ENCODE measurements at regions not wholly inside any gene's neighbourhood (a gene's known extent, or its start where the extent isn't known, plus 50 kb on each side); places are given as distances from the start of the nearest gene placed in this dataset.
A peak's percentile ranks its signal among the peaks of the same experiment; 100 is the strongest.
"Not testable (repeated sequence)": the region's sequence is repeated elsewhere in the genome, so short reads cannot be mapped to it uniquely, and the experiment has no call there.

DNA sequence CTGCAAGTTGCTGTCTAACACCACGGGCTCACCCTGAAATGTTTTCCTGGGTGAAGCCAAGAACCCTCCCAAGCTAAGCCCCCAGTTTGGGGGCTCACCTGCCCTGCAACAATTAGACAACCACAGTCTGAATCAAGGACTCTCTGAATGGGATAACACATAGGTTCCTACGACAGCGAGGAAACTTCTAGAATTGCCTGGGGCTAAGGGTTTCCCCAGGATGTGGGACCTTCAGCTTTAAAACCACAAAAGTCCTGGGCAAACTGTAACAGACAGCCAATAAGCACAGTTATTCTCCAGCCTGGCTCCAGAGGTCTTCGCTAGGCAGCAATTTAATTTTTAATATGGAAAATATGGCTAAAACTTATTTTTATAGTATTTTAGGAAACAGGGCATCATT is 162.6 kb downstream of the PRKX start:
- no peak for DNase-seq

DNA sequence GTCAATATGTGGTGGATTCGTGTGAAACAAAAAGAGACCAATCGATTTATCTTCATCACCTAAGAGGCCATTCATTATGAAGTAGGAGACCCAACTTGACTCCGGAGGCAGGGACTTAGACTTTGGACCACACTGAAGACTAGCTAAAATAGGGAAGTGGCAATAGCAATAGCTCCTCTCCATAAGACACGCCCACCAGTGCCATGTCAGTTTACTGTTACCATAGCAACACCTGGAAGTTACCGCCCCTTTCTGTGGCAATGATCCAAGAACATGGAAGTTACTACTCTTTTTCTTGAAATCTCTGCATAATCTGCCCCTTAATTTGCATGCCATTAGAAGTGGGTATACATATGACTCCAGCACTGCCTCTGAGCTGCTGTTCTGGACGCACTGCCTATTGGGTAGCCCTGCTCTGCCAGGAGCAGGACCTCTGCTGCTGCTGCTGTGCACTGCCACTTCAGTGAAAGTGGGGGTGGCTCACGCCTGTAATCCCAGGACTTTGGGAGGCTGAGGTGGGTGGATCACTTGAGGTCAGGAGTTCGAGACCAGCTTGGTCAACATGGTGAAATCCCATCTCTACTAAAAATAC is 163.2 kb downstream of the PRKX start:
- no peak for DNase-seq

DNA sequence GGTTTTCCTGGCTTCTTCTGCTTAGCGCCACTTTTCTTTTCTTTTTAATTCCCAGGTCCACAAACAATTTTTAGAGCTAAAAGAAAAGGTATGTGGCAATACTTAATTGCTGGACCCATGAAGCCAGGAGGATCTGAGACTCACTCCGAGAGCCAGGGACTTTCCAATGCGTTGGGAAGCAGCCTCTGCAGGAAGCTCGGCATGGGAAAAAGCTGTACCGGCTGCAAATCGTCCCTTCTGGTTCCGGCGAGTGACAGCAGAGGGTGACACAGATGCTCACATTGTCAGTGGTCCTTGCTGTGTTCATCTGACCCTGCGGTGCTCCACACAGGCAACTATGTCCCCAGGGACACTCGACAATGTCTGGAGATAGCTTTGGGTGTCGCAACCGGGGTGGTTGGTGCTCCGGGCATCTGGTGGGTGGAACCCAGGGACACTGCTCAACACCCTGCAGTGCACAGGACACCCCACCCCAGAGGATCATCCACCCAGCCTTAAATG is 164.0 kb downstream of the PRKX start:
- no peak for DNase-seq

DNA sequence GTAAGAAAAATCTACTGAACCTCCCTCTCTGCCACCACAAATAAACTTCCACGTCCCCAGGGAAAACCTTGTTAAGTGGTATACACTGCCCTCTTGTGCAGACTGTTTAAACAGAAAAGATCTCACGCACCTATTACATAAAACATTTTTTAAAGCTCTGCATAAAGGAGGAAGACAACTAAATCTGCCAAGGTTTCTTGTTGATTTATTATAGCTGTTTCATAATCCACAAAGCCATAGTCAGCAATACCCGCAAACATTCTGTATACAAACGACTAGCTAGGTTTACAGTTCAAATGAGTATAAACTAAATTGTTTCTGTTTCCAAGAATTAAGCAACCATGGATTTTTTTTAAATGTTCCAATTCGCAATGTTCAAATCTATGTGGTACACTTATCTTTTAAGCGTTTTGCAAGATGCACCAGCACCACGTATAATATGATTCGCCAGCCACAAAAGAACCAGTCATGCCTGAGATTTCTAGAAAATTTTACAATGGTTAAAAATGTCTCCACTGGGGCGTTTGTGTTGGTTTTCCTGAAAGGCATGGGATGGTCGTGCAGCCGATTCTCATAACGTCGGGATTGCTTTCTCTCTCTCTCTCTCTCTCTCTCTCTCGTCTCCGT is 164.6 kb downstream of the PRKX start:
- DNase-seq = no peak

DNA sequence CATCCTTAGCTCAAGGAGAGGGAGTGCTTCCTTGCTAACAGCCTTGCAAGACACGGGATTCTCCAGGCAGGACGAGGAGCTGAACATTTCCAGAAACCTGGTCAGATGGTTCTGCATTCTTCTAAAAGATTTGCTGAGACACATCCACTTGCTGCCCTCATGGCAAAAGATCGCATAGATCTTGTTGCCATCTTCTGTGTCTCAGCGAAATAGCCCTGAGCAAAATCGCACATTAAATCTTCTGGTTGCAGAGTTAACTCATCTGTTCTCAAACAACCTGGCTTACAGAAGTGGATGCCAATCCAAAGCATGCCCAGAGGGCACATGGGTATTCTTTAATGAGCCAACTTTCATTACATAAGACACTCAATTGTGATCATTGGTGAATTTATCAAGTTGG is 167.5 kb downstream of the PRKX start:
- no peak for DNase-seq

DNA sequence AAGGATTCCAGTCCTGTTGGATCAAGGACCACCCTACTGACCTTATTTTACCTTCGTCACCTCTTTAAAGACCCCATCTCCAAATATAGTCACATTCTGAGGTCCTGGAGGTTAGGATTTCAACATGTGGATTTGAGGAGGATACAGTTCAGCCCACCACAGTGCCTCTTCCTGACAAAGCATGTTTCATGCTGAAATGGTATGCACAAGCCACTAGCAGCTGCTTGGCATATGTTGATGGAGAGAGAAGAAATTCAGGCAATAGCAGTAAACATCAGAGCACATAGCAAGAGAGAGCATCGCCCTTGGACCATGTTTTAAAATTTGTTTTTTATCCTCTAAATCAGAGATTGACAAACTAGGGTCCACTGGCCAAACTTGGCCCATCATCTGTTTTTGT is 172.1 kb downstream of the PRKX start:
- DNase-seq = no peak

DNA sequence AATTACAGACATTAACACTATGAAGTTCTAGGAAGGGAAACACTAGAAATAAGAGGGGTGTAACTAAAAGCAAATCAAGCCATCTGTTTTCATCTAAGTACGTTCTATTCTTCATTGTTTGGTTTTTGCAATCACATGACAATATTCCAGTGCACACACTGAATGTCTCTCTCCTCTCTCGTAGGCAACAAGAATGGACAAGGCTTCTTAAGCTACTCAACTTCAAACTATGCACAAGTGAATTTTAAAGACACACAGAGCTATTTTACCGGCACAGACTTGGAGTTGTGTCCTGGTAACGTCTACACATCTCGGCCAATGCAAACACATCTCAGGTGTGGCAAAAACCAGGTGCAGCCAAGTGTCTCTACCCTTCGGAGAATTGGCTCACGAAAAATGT is 173.3 kb downstream of the PRKX start:
- no peak for DNase-seq

DNA sequence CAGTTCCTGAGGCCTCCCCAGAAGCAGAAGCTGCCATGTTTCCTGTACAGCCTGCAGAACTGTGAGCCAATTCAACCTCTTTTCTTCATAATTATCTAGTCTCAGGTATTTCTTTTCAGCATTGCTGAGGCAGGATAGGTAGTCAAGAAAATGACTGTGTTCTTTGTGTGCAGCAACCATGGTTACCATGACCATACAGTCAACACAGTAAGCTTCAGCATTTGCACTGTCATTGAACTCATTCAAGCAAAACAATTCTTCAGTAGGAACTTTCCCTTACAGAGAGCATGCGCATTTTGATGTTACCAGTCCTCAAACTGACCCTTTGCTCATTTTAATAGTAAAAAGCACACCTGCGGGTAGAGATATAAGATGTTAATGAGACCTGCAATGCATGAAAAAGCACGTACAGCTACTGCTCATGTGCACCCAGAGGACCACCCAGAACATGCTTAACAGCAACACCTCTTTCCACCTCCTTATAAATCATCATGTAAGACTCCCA is 180.8 kb downstream of the PRKX start:
- no peak for DNase-seq

DNA sequence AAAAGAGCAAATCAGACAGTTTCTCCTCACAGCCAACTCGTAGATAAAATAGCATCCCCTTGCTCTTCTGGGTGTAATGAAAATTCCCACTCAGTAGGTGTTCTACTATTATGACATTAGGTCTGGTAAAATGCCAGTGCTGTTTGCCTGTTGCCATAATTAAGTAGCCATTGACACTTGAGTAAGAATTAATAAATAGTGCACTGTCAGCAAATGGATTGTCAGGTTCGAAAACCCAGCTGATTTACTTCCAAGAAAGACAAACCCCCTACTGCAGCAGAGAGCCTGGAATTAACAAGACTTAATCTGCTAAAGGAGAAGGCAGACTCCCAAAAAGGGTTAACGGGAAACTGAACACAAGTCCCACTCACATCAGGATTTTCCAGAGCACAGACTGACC is 182.0 kb downstream of the PRKX start:
- DNase-seq = not testable (repeated sequence)

DNA sequence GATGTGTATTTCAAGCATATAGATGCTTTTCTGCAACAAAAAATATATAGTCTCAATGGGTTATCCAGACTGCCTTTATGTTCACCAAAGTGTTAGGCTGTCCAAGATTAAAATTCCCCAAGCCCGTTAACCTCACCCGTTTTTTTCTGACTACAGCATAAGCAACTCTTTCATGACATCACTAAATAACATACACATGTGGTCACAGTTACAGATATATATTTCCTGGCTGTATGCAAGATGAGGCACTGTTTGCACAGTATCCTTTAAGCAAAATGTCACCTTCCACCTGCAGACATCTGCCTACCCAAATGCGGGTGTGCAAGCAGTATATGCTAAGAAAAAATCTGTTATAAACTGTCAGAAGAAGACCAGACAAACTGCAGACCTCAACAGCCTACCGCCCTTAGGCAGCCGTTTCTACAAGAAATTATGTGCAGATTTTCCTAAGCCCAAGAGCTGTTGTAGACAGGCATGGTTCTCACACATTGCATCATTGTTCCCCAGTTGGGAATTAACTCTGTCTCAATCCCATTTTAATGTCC is 183.1 kb upstream of the MXRA5 start:
- DNase-seq = no peak

DNA sequence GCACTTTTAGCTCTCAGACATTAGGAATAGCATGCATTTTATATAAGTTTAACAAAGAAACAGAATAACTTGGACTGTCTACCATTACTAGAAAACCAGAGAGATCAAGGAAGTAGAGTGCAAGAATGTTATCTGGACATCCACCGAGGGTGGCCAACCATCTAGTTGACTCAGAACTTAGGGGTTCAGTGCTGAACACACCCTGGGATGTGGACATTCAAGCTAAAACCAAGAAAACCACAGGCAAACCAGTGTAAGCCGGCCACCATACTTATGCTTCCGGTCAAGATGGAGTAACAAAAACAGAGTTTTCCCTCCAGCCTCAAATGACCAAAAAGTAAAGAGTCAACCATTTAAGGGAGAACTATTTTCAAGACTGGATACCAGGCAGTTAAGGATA is 181.4 kb upstream of the MXRA5 start:
- no peak for DNase-seq

DNA sequence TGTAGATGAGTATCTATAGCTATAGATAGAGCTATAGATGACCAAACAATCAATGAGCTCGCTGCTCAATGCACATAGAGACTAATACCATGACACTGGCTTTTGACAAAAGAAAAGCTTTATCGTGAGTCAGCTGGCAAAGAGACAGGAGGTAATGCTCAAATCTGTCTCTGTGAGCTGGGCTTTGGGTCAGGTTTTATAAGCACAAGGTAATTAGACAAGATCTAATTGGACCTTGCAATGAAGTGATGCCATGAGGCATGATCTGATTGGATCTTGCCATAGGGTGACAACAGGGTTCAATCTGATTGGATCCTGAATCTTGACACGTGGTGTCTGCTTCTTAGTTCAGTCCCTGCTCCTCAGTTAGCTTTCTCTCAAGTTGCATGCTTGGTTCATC is 180.7 kb upstream of the MXRA5 start:
- DNase-seq = no peak

DNA sequence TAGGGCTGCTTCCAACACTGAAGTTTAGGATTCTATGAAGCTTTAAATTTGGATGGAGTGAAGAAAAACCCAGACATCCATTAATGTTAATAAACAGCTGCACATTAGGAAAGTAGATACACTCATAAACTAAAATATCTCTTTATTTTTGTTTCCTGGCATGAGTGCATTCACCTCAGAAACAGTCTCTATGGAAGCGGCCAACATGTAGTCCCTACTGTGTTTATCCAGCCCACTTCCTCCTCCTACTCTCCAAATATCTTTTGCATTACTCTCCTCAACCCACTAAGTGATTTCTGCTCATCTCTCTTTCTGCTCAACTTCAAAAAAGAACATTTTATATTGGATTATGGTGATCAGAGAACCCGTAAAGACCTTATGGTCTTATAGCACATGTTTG is 180.3 kb upstream of the MXRA5 start:
- DNase-seq = no peak

DNA sequence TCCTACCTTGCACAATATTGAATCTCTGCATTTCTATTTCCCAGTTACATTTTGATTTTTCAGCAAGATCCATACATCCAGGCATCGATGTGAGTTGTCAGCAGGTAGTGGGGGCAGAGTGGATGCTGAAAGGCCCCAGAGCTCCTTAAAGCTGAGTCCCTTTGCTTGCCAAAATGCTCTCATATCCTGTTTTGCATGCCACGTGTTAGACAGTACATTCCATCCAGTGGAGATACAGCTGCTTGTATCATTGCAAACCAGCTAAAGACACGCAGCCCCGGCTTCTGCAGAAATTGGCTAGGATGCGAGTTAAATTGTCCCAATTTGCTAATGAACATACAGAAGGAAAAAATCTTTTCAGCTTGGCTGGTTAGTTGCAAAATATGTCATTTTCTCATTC is 179.6 kb upstream of the MXRA5 start:
- DNase-seq = no peak

DNA sequence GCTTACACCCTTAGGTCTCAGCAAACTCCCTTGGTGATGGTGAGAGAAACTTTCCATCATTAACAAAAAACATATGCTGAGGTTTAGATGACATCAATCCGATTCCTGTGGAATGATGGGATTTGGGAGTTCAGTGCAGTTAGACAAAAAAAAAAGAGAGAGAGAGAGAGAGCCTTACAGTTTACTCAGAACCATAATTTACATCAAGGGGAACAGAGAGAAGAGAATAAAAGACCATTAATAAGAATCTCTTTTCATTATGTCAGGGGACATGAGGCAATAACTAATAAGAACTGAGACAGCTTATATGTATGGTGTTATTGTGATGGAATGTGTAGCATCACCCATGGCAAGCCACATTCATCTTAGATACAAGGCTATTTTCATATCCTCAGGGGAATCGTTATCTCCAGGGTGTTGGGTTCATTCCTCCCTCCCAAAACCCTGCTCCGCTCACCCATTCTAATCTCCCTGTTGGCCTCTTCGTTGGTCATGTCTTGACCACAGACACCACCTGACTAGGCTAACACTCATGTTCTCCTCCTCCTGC is 175.7 kb upstream of the MXRA5 start:
- DNase-seq = no peak

DNA sequence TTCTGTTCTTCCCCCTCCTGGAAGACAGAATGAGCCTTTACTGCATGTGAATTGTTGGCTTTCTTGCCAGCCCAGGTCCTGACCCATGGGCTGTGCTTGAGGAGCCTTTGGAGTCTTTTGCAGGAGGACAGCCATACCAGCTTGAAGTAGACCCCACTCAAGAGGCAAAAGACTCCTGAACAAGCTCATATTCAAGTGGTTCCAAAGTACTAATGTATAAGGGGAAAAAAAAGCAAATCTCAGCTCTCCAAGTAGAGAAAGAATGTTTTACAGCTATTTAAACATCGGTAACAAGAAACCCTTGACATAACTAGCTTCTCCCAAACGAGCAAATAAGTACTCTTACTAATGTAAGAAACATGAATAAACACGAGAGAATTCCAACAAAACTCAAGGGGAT is 174.9 kb upstream of the MXRA5 start:
- no peak for DNase-seq

DNA sequence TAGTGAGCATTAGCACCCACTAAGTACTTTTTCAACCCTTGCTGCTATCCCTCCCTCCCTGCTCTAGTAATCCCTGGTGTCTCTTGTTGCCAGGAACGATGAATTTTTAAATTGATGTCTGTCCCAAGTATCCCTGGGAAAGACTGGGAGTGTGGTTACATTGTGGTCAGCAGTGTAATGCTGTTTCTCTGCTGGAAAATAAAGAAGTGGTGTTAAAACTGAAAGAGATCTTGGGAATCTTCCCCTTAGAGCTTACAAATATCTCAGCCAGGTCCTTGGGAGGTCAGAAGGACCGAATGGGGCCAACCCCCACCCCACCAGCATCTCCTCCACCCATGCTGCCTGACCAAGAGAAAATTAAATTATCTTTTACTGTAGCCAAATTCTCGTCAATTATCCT is 174.5 kb upstream of the MXRA5 start:
- DNase-seq = no peak

DNA sequence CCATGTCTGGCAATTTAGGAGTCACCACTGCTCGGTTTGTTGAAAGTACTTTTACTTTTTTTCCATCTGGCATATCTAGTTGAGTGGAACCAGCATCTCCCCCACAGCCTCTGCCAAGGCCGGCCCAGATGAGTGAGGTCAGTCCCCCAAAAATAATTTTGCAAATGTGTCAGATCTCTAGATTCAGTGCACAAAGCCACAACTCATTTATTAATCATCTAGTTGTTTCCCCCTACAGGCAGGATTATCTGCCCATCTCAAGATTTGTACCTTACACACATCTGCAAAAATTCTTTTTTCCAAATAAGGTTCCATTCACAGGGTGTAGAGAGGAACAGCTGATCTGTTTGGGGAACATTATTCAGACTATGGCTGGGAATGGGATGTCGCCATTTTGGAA is 174.0 kb upstream of the MXRA5 start:
- DNase-seq = no peak

DNA sequence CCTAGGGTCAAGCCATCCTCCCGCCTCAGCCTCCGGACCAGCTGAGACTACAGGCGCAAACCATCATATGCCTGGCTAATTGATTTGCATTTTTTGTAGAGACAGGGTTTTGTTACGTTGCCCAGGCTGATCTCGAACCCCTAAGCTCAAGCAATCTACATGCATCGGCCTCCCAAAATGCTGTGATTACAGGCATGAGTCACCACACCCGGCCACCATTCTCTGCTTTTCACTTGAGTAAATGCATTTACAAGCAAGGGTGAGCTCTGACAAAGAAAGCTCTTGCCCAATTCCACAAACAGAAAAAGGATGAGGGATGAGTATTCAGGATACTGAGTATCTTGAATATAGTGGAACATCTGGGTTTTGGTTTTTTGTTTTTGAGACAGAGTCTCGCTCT is 172.9 kb upstream of the MXRA5 start:
- DNase-seq = not testable (repeated sequence)

DNA sequence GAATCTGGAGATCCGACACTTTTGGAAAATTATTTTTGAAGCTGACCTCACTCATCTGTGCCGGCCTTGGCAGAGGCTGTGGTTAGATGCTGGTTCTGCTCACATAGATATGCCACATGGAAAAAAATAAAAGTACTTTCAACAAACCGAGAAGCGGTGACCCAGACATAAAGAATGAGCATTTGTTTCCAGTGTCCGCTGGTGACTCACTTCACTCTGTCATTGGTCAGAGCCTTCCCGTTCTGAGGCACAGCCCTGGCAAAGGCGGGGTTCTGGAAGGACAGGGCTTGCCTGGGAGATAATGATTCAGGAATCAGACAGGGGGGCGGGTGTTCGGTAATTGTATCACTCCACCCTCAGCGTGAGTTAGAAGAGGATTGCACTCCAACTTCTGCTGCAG is 172.4 kb upstream of the MXRA5 start:
- no peak for DNase-seq

DNA sequence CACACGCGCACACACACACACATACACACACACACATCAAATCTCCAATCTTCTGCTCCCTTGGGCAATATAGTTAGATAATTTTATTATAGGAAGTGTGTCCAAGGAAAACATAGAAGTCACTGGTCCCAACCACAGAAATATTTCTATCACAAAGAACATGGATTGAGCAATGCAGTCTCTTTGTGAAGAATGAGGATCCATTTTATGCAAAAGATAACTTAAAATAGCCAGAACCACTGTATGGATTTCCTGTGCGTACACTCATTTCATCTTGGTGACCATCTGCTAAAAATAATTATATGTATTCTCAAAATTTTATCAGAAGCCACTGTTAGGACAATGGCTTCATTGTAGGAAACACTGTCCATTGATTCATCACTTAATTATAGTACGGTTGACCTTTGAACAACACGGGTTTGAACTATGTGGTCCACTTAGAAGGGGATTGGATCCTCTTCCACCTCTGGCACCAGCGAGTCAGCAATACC is 169.6 kb upstream of the MXRA5 start:
- no peak for DNase-seq

DNA sequence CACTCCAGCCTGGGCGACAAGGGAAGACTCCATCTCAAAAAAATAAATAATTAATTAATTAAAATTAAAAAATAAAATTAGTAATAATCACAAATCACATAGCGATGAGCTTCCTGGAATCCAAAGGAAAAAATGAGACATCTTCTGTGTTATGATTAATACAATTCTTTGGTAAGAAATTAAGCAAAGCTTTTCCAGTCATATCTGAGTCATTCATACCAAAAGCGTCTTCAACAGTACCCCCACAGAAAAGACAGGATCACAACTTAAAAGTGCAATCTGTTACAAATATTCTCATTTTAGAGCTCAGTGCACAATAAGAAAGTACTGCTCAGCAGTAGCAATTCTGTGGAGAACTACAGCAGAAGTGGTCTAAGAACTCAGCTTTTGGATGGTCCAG is 168.5 kb upstream of the MXRA5 start:
- no peak for DNase-seq

DNA sequence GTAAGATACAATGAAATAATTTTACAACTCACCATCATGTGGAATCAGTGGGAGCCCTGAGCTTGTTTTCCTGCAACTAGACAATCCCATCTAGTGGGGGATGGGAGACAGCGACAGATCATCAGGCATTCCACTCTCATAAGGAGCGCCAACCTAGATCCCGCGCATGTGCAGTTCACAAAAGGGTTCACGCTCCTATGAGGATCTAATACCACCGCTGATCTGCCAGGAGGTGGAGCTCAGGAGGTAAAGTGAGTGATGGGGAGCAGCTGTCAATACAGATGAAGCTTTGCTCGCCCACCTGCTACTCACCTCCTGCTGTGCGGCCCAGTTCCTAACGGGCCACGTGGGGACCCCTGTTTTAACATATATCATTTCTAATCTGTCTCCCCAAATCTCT is 165.7 kb upstream of the MXRA5 start:
- DNase-seq = peak; percentile 2

DNA sequence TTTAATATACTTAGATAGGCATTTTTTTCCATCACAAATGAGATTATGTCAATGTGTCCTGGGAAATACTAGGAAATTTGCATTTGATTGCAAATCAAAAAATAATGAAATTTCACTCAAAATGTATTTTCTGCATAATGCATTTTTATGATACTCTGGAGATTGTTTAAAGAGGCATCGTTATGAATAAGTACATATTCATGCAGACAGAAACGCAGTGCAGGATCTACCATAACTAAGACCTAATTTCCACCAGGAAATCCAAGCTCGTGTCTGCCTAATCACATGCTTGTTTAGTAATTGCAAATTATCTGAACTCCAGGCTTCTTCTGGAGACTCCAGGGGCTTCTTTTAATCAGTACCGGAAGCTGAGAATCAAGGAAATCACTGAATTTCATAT is 163.5 kb upstream of the MXRA5 start:
- DNase-seq = no peak
